ENCODE measurements at regions not wholly inside any gene's neighbourhood (a gene's known extent, or its start where the extent isn't known, plus 50 kb on each side); places are given as distances from the start of the nearest gene placed in this dataset.

- no peak for DNase-seq (ENCODE audit: low spot score)
These were observed 520.9 kb downstream of the EPHA4 start for GRCh38 chr2:221051162-221051561.

- DNase-seq (ENCODE audit: low spot score) = no peak
These were observed 511.7 kb downstream of the EPHA4 start for GRCh38 chr2:221060376-221060775.

- DNase-seq (ENCODE audit: low spot score) = no peak
These were observed 508.5 kb downstream of the EPHA4 start for GRCh38 chr2:221063568-221063967.

- no peak for DNase-seq (ENCODE audit: low spot score)
These were observed 507.8 kb downstream of the EPHA4 start for GRCh38 chr2:221064058-221064854.

GRCh38 chr2:221064880-221065279 is 507.2 kb downstream of the EPHA4 start:
- no peak for DNase-seq (ENCODE audit: low spot score)

- DNase-seq (ENCODE audit: low spot score) = no peak
These were observed 504.0 kb downstream of the EPHA4 start for GRCh38 chr2:221068123-221068522.

GRCh38 chr2:221070106-221070505 is 502.0 kb downstream of the EPHA4 start:
- DNase-seq (ENCODE audit: low spot score) = no peak

GRCh38 chr2:221073326-221074049 is 498.6 kb downstream of the EPHA4 start:
- DNase-seq (ENCODE audit: low spot score) = no peak

- no peak for DNase-seq (ENCODE audit: low spot score)
These were observed 497.9 kb downstream of the EPHA4 start for GRCh38 chr2:221074238-221074637.

GRCh38 chr2:221075203-221075602 is 496.9 kb downstream of the EPHA4 start:
- DNase-seq (ENCODE audit: low spot score) = no peak

GRCh38 chr2:221077251-221077650 is 494.9 kb downstream of the EPHA4 start:
- no peak for DNase-seq (ENCODE audit: low spot score)

- no peak for DNase-seq (ENCODE audit: low spot score)
These were observed 494.3 kb downstream of the EPHA4 start for GRCh38 chr2:221077799-221078198.

- DNase-seq (ENCODE audit: low spot score) = no peak
These were observed 486.7 kb downstream of the EPHA4 start for GRCh38 chr2:221085341-221085900.

- no peak for DNase-seq (ENCODE audit: low spot score)
These were observed 486.2 kb downstream of the EPHA4 start for GRCh38 chr2:221085936-221086335.

GRCh38 chr2:221087779-221088178 is 484.3 kb downstream of the EPHA4 start:
- no peak for DNase-seq (ENCODE audit: low spot score)

- DNase-seq (ENCODE audit: low spot score) = no peak
These were observed 483.6 kb downstream of the EPHA4 start for GRCh38 chr2:221088506-221088905.

GRCh38 chr2:221095356-221095755 is 476.7 kb downstream of the EPHA4 start:
- DNase-seq (ENCODE audit: low spot score) = no peak

- no peak for DNase-seq (ENCODE audit: low spot score)
These were observed 475.2 kb downstream of the EPHA4 start for GRCh38 chr2:221096706-221097567.

GRCh38 chr2:221097568-221097915 is 474.6 kb downstream of the EPHA4 start:
- DNase-seq (ENCODE audit: low spot score) = no peak

GRCh38 chr2:221097949-221098348 is 474.2 kb downstream of the EPHA4 start:
- no peak for DNase-seq (ENCODE audit: low spot score)

GRCh38 chr2:221100467-221101089 is 471.5 kb downstream of the EPHA4 start:
- DNase-seq (ENCODE audit: low spot score) = no peak

All from CD4-positive, alpha-beta T cell treated with Interleukin-6 at 100 ng/mL for 8 hours (primary cell).